NCI-H1417 (cell line): ENCODE measurements at regions not wholly inside any gene's neighbourhood (a gene's known extent, or its start where the extent isn't known, plus 50 kb on each side); places are given as distances from the start of the nearest gene placed in this dataset.

Experiments
- DNase-seq, 3 experiments: peaks; one replicate each; lab custom pipeline; 2025; lab: John Stamatoyannopoulos, UW

- no peak for DNase-seq
These were observed 101.7 kb upstream of the TPM1 start for GRCh38 chr15:62940755-62941361.

DNA sequence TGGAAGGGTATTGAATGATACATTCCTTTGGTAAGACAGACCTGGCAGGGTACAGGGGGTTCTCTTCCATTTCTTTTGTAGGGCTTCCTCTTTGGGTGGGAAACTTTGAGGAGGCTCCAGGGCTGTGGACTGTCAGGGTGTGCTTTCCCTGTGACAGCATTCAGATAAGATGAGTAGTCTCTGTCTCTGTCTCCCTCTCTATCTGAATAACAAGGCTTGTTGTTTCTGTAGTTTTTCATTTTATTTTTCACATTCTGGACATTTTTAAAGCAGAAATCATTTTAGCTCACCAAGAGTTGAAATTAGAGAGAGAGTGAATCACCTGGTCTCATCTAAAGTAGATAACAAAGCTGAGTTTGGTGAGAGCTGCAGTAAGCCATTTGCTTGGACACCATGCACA is 100.8 kb upstream of the TPM1 start:
- no peak for DNase-seq

DNA sequence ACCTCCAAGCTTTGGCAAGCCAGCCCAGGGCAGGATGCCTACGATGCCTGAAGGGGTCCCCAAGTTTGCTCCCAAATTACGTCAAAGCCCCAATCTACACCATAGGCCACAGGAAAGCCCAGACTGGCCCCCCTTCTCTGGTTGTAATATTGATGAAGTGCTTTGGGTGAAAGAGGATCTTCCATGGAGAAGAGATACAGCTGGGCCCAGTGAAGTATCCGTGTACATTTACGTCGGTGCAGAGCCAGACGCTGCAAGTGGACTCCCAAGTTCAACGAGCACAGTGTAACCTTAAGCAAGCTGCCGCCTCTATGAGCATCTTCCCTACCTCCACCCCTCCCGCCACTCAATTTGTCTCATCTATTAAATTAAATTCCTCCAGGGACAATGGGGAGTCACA is 100.1 kb upstream of the TPM1 start:
- DNase-seq = no peak

GRCh38 chr15:62945063-62945462 is 97.5 kb upstream of the TPM1 start:
- no peak for DNase-seq

- no peak for DNase-seq
These were observed 96.8 kb upstream of the TPM1 start for GRCh38 chr15:62945760-62946159.

GRCh38 chr15:62946940-62947339 is 95.6 kb upstream of the TPM1 start:
- DNase-seq = no peak

- DNase-seq = no peak
These were observed 92.0 kb upstream of the TPM1 start for GRCh38 chr15:62950462-62950931.

DNA sequence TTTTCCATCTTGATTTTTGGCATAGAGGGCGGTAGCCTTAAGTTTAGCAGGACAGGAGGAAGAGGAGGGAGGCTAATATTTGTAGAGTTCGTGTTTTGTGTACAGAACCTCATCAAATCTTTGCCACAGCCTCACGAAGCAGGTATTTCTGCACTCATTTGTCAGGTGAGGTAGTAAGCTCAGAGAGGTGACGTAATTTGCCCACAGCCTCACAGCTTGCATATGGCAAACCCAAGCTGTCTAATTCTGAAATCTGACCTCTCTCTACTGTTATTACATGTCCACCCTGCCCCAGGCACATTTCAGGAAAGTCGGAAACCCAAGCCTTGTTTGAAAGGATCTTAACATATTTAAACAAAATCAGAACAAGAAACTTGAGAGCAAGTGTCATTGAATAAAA is 91.1 kb upstream of the TPM1 start:
- no peak for DNase-seq

GRCh38 chr15:62953021-62953420 is 89.5 kb upstream of the TPM1 start:
- no peak for DNase-seq

DNA sequence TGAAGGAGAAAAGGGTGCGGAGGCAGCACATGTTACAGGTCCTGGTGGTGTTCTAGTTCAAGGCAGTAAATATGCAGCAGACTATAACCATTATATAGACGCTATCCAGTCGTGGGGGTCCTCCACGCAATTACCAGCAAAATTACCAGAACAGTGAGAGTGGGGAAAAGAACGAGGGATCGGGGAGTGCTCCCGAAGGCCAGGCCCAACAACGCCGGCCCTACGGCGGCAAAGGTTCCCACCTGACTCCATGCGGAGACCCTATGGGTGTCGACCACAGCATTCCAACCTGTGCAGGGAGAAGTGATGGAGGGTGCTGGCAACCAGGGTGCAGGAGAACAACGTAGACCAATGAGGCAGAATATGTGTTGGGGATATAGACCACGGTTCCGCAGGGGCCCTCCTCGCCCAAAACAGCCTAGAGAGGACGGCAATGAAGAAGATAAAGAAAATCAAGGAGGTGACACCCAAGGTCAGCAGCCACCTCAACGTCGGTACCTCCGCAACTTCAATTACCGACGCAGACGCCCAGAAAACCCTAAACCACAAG is 89.0 kb upstream of the TPM1 start:
- DNase-seq = no peak

DNA sequence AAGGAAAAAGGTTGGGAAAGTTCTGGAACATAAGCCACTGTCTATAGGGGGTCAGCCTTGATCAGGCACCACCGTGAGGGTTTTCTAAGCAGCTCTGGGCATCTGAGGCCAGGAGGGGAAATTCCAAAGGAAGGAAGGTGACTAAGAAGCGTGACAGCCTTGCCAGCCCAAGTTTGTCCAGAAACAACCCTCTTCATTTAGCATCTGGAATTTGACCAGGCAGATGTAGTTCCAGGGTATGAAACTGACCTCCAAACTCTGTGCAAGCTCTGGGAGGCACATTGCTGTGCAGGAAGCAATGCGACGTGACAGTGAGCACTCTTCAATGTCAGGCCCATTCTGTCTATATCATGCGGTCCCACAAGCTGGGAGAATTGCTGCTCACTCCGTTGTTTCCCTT is 85.4 kb upstream of the TPM1 start:
- DNase-seq = no peak

GRCh38 chr15:62958528-62959363 is 83.8 kb upstream of the TPM1 start:
- no peak for DNase-seq

DNA sequence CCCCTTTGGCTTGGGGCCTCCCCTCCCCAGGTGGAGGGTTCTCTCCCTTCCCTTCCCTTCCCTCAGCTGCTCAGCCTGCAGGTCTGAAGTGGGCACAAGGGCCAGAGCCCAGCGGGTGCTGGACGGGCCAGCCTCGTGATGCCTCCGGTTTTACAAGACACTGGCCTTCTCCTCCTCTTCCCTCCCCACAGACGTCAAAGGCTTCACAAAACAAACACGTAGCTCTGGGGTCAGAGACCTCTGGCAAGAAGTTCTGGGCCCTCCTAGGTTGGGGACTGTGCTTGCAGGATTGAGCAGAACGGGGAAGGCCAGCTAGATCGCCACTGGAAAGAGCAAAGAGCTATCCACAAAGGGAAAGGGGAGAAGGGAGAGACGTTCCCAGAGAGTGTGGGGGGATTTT is 81.4 kb upstream of the TPM1 start:
- no peak for DNase-seq

DNA sequence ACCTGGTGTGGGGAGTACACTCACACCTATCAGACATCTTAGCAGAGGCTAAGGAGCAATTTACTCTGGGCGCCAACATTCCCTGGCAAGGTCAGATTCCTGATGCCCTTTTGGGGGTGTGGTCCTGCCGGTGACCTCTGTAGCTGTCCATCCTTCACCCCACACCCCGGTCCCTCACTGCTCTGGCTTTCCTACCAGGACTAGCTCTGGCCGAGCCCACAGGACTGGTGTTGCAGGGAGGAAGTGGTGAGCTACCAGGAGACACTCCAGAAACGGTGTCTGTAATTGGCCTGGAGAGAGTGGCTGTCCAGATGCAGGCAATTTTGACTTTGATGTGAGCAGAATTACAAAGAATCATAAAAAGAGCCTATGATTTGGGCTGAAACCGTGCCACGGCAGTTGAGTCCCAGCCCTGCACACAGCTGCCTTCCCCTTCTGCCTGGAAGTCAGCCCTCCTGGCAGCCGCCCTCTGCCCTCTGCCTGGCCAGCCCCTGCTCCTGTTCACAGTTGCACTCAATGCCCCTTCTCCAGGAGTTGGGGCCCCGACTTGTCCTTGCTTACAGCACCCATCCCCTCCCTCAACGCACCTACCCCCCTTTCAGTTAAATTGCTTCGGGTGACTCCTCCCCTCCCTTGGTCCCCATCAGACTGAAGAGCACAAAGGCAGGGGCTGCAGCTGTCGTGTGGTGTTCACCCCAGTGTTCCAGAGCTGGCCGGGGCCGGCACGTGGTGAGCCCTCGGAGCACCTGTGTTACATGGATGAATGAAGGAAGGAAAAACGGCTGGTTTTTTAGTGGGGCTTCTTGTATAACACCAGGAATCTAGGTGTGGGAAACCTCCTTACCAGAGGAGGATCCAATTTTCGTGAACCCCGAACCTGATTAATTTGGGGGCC is 80.2 kb upstream of the TPM1 start:
- DNase-seq = no peak

GRCh38 chr15:62964251-62964650 is 78.3 kb upstream of the TPM1 start:
- DNase-seq = no peak

- DNase-seq = no peak
These were observed 76.1 kb upstream of the TPM1 start for GRCh38 chr15:62966294-62967078.

DNA sequence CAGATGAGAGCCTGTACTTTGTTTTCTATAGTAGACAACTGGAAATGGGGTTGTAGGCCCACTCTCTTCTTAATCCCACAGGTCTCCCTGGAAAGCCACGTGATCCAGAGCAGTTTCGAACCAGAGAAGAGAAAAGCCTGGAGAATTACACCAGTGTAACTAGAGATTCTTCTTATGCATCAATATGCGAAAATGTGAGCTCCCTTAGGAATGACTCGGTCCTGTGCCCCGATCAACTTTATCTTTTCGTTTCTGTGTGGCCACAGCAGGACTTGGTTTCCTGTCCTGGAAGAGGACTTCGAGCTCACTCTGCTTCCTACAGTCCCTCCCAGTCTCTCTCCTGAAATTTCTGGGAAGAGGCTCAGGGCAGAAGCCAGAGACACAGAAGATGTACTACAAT is 73.8 kb upstream of the TPM1 start:
- no peak for DNase-seq

- DNase-seq = no peak
These were observed 73.0 kb upstream of the TPM1 start for GRCh38 chr15:62969442-62970089.

- no peak for DNase-seq
These were observed 69.7 kb upstream of the TPM1 start for GRCh38 chr15:62972814-62973213.

DNA sequence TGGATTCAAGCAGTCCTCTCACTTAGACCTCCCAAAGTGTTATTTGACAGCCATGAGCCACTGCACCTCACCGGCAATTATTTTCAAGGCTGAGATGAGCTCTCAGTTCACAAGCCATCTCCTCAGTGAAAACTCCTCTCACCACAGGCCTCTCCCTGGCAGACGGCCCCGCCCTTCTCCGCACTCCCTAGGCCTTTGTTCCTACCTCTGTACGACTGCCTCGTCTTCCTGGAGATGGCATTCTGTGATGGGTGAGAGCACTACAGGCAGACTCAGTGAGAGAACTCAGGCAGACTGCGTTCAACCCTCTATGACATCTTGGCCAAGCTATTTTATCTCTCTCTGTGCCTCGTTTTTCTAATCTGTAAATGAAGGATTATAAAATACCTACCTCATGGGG is 67.0 kb upstream of the TPM1 start:
- DNase-seq = no peak

DNA sequence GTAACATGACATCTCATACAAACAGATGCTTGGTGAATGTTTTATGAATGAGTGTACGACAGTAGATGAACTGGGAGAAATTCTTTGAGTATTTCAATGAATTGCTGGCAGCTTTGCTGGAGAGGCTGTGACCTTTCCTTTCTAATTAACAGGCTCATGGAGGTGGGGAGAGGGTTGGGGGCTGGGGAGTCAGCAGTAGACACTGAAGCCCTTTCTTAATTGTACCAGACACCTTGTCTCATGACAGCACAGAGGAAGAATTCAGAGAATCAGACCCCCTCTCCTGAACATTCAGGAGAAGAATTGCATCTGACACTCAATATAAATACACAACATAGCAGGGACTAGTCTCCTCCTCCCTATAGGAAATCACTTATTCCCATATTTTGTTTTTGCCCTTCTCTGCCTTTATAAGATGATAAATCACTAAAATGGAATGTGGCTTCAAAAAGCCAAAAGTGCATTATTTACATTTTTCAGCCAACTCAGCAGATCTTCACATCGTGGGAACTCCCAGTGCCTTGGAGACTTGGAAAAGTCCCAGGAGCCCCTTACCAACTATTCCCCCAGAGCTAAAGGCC is 66.2 kb upstream of the TPM1 start:
- no peak for DNase-seq
